Keratinocyte (primary cell): ENCODE measurements at regions not wholly inside any gene's neighbourhood (a gene's known extent, or its start where the extent isn't known, plus 50 kb on each side); places are given as distances from the start of the nearest gene placed in this dataset.

Experiments
- EZH2 ChIP-seq: IDR thresholded peaks from one replicate; pipeline ENCODE4 v1.6.1; 2012; ENCODE audit warnings: inconsistent platforms, mild to moderate bottlenecking, low read length, moderate library complexity
- TF ChIP-seq, protein P1 (sequence below), 3 experiments: IDR thresholded peaks in 1 of 3; conservative IDR thresholded peaks in 1 of 3; optimal IDR thresholded peaks in 1 of 3; 2 replicates in 2 of 3; 3 replicates in 1 of 3; pipeline versions ENCODE3 to v1.5.1; 2011; ENCODE audit warnings: low read length in 3 of 3, mild to moderate bottlenecking in 3 of 3, moderate library complexity in 2 of 3, control low read depth in 1 of 3, inconsistent platforms in 1 of 3; ENCODE audit not compliant: insufficient read depth in 2 of 3; ENCODE audit errors: extremely low read depth in 1 of 3

DNA sequence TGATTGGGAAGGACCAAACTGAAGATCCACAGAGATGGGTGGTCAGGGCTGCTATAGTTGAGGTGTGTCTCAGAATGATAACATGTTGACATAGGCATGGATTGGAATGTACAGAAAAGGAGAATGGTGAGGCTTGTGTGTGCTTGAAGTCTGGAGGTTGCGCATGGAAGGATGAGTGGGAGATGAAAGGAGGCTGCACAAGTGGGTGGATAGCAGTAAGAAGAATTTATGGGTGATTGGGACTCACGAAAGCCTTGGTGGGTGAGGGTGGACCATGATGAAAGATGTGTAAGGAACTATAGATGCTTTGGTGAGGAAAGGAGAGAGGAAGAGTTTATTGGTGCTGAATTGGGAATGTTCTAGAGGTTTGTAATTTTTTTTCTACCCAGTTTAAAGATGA lies 1287.7 kb downstream of the UQCRFS1 start:
- TF ChIP-seq EZH2 = no peak
- TF ChIP-seq, protein P1, sequence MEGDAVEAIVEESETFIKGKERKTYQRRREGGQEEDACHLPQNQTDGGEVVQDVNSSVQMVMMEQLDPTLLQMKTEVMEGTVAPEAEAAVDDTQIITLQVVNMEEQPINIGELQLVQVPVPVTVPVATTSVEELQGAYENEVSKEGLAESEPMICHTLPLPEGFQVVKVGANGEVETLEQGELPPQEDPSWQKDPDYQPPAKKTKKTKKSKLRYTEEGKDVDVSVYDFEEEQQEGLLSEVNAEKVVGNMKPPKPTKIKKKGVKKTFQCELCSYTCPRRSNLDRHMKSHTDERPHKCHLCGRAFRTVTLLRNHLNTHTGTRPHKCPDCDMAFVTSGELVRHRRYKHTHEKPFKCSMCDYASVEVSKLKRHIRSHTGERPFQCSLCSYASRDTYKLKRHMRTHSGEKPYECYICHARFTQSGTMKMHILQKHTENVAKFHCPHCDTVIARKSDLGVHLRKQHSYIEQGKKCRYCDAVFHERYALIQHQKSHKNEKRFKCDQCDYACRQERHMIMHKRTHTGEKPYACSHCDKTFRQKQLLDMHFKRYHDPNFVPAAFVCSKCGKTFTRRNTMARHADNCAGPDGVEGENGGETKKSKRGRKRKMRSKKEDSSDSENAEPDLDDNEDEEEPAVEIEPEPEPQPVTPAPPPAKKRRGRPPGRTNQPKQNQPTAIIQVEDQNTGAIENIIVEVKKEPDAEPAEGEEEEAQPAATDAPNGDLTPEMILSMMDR (optimal IDR thresholded peaks at IDR 0.05 in 1 of 3, IDR thresholded peaks at IDR 0.05 in 1 of 3, conservative IDR thresholded peaks at IDR 0.05 in 1 of 3; ENCODE audit: extremely low read depth in 1 of 3, insufficient read depth in 2 of 3, low read length in 3 of 3) = no peak
